ENCODE measurements at regions not wholly inside any gene's neighbourhood (a gene's known extent, or its start where the extent isn't known, plus 50 kb on each side); places are given as distances from the start of the nearest gene placed in this dataset.
"Not testable (repeated sequence)": the region's sequence is repeated elsewhere in the genome, so short reads cannot be mapped to it uniquely, and the experiment has no call there.

- Histone ChIP-seq H4K20me1 (ENCODE audit: insufficient read depth, low read length) (no peaks in the 10 kb centered on the region), H3K9me3 (replicated peaks in 1 of 2; ENCODE audit: control insufficient read depth in 1 of 2, insufficient read depth in 1 of 2, low read length in 2 of 2) (no peaks in the 10 kb centered on the region), H2AFZ (ENCODE audit: insufficient read depth, low read depth, low read length, poor library complexity, severe bottlenecking) (no peak overlapping the region), H3K4me2 (replicated peaks; ENCODE audit: extremely low read depth, low read length, poor library complexity, severe bottlenecking) (no peak overlapping the region), H3K27ac (ENCODE audit: low read depth in 1 of 2, low read length in 2 of 2) (no peak overlapping the region), H3K27me3 (ENCODE audit: control insufficient read depth in 2 of 2, insufficient read depth in 2 of 2, low read length in 2 of 2) (no peaks in the 10 kb centered on the region), H3K79me2 (ENCODE audit: insufficient read depth, low read length) (no peaks in the 10 kb centered on the region), H3K9ac (ENCODE audit: insufficient read depth, low read length, poor library complexity, severe bottlenecking) (no peak overlapping the region), H3K36me3 (replicated peaks in 1 of 2; ENCODE audit: control insufficient read depth in 1 of 2, insufficient read depth in 2 of 2, low read length in 2 of 2) (no peaks in the 10 kb centered on the region), H3K4me3 (replicated peaks in 1 of 3; ENCODE audit: low read depth in 2 of 3, low read length in 3 of 3) (no peak overlapping the region), H3K4me1 (ENCODE audit: control insufficient read depth in 1 of 2, insufficient read depth in 2 of 2, low read length in 2 of 2) (peaks cover 5 to 6% of the 10 kb centered on the region in 2 donors)
- intact Hi-C loops (cut with micrococcal nuclease): no loop called here
- H3K36me3 Mint-ChIP-seq: no peaks in the 10 kb centered on the region
- H3K4me1 Mint-ChIP-seq: peaks cover 7% of the 10 kb centered on the region
- H3K27me3 Mint-ChIP-seq (ENCODE audit: low read depth in 3 of 3): peaks cover 0 to 2% (median 0%) of the 10 kb centered on the region in 3 donors
- H3K27ac Mint-ChIP-seq: no peak overlapping the region
- DNase-seq: no peak
- WGBS (ENCODE audit: insufficient coverage): no CpG with 5 or more reads among the region's 3 CpGs
- TF ChIP-seq CTCF (IDR thresholded peaks at IDR 0.05): no peak
- H3K9me3 Mint-ChIP-seq: peaks cover 0 to 2% (median 0%) of the 10 kb centered on the region in 7 donors
- no peak overlapping the region for H3K4me3 Mint-ChIP-seq
Measured at GRCh38 chr2:209141142-209141541, 282.7 kb upstream of the MAP2 start.

GRCh38 chr2:209141818-209142217, 282.0 kb upstream of the MAP2 start:
- Mint-ChIP-seq H3K27me3 (ENCODE audit: low read depth in 3 of 3) (peaks cover 0 to 2% (median 0%) of the 10 kb centered on the region in 3 donors), H3K27ac (no peak overlapping the region), H3K9me3 (peaks cover 0 to 1% (median 0%) of the 10 kb centered on the region in 7 donors), H3K4me1 (peaks cover 14% of the 10 kb centered on the region), H3K4me3 (no peak overlapping the region), H3K36me3 (no peaks in the 10 kb centered on the region)
- no peak for DNase-seq
- 100% methylated on average over 1 of the region's 1 CpG for WGBS (ENCODE audit: insufficient coverage)
- Histone ChIP-seq H3K4me1 (ENCODE audit: control insufficient read depth in 1 of 2, insufficient read depth in 2 of 2, low read length in 2 of 2) (peaks cover 12 to 13% of the 10 kb centered on the region in 2 donors), H3K79me2 (ENCODE audit: insufficient read depth, low read length) (no peaks in the 10 kb centered on the region), H3K4me2 (replicated peaks; ENCODE audit: extremely low read depth, low read length, poor library complexity, severe bottlenecking) (no peak overlapping the region), H4K20me1 (ENCODE audit: insufficient read depth, low read length) (no peaks in the 10 kb centered on the region), H3K27me3 (ENCODE audit: control insufficient read depth in 2 of 2, insufficient read depth in 2 of 2, low read length in 2 of 2) (no peaks in the 10 kb centered on the region), H3K4me3 (replicated peaks in 1 of 3; ENCODE audit: low read depth in 2 of 3, low read length in 3 of 3) (no peak overlapping the region), H3K27ac (ENCODE audit: low read depth in 1 of 2, low read length in 2 of 2) (no peak overlapping the region), H3K9ac (ENCODE audit: insufficient read depth, low read length, poor library complexity, severe bottlenecking) (no peak overlapping the region), H3K36me3 (replicated peaks in 1 of 2; ENCODE audit: control insufficient read depth in 1 of 2, insufficient read depth in 2 of 2, low read length in 2 of 2) (no peaks in the 10 kb centered on the region), H2AFZ (ENCODE audit: insufficient read depth, low read depth, low read length, poor library complexity, severe bottlenecking) (no peak overlapping the region), H3K9me3 (replicated peaks in 1 of 2; ENCODE audit: control insufficient read depth in 1 of 2, insufficient read depth in 1 of 2, low read length in 2 of 2) (no peaks in the 10 kb centered on the region)
- intact Hi-C loops (cut with micrococcal nuclease): no loop called here
- TF ChIP-seq CTCF (IDR thresholded peaks at IDR 0.05): no peak

- H2AFZ ChIP-seq (ENCODE audit: insufficient read depth, low read depth, low read length, poor library complexity, severe bottlenecking); H3K79me2 ChIP-seq (ENCODE audit: insufficient read depth, low read length); H3K4me3 ChIP-seq (replicated peaks in 1 of 3; ENCODE audit: low read depth in 2 of 3, low read length in 3 of 3); H3K36me3 ChIP-seq (replicated peaks in 1 of 2; ENCODE audit: control insufficient read depth in 1 of 2, insufficient read depth in 2 of 2, low read length in 2 of 2); H3K36me3 Mint-ChIP-seq; DNase-seq; H3K27me3 ChIP-seq (ENCODE audit: control insufficient read depth in 2 of 2, insufficient read depth in 2 of 2, low read length in 2 of 2); H3K4me2 ChIP-seq (replicated peaks; ENCODE audit: extremely low read depth, low read length, poor library complexity, severe bottlenecking); H3K9ac ChIP-seq (ENCODE audit: insufficient read depth, low read length, poor library complexity, severe bottlenecking); H3K27ac Mint-ChIP-seq; H3K27ac ChIP-seq (ENCODE audit: low read depth in 1 of 2, low read length in 2 of 2); H3K9me3 Mint-ChIP-seq; H3K4me3 Mint-ChIP-seq; intact Hi-C loops (cut with micrococcal nuclease); H4K20me1 ChIP-seq (ENCODE audit: insufficient read depth, low read length); H3K27me3 Mint-ChIP-seq (ENCODE audit: low read depth in 3 of 3); H3K9me3 ChIP-seq (replicated peaks in 1 of 2; ENCODE audit: control insufficient read depth in 1 of 2, insufficient read depth in 1 of 2, low read length in 2 of 2): not testable (repeated sequence)
- peaks cover 30% of the 10 kb centered on the region for H3K4me1 Mint-ChIP-seq
- H3K4me1 ChIP-seq (ENCODE audit: control insufficient read depth in 1 of 2, insufficient read depth in 2 of 2, low read length in 2 of 2): peaks cover 23 to 28% of the 10 kb centered on the region in 2 donors
- WGBS (ENCODE audit: insufficient coverage): 97% methylated on average over 26 of the region's 30 CpGs
Measured at GRCh38 chr2:209145220-209145691, 278.6 kb upstream of the MAP2 start.
